ENCODE measurements at regions not wholly inside any gene's neighbourhood (a gene's known extent, or its start where the extent isn't known, plus 50 kb on each side); places are given as distances from the start of the nearest gene placed in this dataset.

- Histone ChIP-seq H3K9me3 (no peaks in the 10 kb centered on the region), H3K27ac (no peak overlapping the region), H3K27me3 (peaks cover 3% of the 10 kb centered on the region), H3K4me1 (no peaks in the 10 kb centered on the region), H3K36me3 (no peaks in the 10 kb centered on the region), H3K4me3 (no peak overlapping the region)
- no peak for TF ChIP-seq POLR2AphosphoS5 (IDR thresholded peaks at IDR 0.05)
- no peak for TF ChIP-seq POLR2A (IDR thresholded peaks at IDR 0.05)
- no peak for TF ChIP-seq EP300 (IDR thresholded peaks at IDR 0.05)
- TF ChIP-seq CTCF (IDR thresholded peaks at IDR 0.05), result no peak
- ATAC-seq, result no peak
- WGBS, 2 donors (ENCODE audit: low coverage in 1 of 2), result 65 to 70% methylated on average over 1 of the region's 1 CpG
Observed at GRCh38 chr13:75016225-75016624, 465.7 kb downstream of the TBC1D4 start.

- no peak for TF ChIP-seq POLR2A (IDR thresholded peaks at IDR 0.05)
- no peak for TF ChIP-seq CTCF (IDR thresholded peaks at IDR 0.05)
- no peak for TF ChIP-seq EP300 (IDR thresholded peaks at IDR 0.05)
- TF ChIP-seq POLR2AphosphoS5 (IDR thresholded peaks at IDR 0.05), result no peak
- H3K27ac ChIP-seq, result no peak overlapping the region
- WGBS, 2 donors (ENCODE audit: low coverage in 1 of 2), result 78 to 89% methylated on average over 3 to 4 of the region's 4 CpGs
- H3K9me3 ChIP-seq, result no peaks in the 10 kb centered on the region
- no peaks in the 10 kb centered on the region for H3K4me1 ChIP-seq
- H3K4me3 ChIP-seq, result no peak overlapping the region
- no peak for ATAC-seq
- H3K27me3 ChIP-seq, result peaks cover 3% of the 10 kb centered on the region
- H3K36me3 ChIP-seq, result no peaks in the 10 kb centered on the region
Observed at GRCh38 chr13:75013818-75014217, 468.2 kb downstream of the TBC1D4 start.

GRCh38 chr13:75010941-75011340 lies 471.0 kb downstream of the TBC1D4 start:
- no peak for ATAC-seq
- no peak overlapping the region for H3K4me3 ChIP-seq
- no peaks in the 10 kb centered on the region for H3K4me1 ChIP-seq
- no peaks in the 10 kb centered on the region for H3K9me3 ChIP-seq
- no peaks in the 10 kb centered on the region for H3K36me3 ChIP-seq
- 81 to 100% methylated on average over 2 to 4 of the region's 4 CpGs for WGBS, 2 donors (ENCODE audit: low coverage in 1 of 2)
- H3K27ac ChIP-seq, result no peak overlapping the region
- TF ChIP-seq POLR2AphosphoS5 (IDR thresholded peaks at IDR 0.05) (no peak), CTCF (IDR thresholded peaks at IDR 0.05) (no peak), POLR2A (IDR thresholded peaks at IDR 0.05) (no peak), EP300 (IDR thresholded peaks at IDR 0.05) (no peak)
- peaks cover 3% of the 10 kb centered on the region for H3K27me3 ChIP-seq

DNA sequence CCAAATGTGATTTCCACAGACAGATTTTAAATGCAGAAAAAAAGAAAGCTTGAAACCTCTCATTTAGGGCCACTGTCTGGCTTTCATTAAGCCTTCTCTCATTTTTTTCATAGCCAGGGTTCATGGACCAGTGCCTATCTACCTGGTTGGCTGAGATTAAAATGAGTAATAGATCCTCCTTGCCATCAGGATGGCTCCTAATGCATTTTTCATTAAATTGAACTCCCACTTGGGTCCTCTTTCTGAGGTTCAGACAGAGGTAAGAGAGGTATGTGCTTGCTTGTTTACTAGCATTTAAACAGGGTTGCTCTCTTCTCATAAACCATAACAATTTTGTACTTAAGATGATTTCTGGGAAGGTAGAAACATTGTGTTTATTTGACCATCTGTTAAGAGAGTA lies 473.0 kb downstream of the TBC1D4 start:
- no peak overlapping the region for H3K27ac ChIP-seq
- H3K27me3 ChIP-seq, result no peaks in the 10 kb centered on the region
- H3K4me3 ChIP-seq, result no peak overlapping the region
- no peaks in the 10 kb centered on the region for H3K9me3 ChIP-seq
- H3K36me3 ChIP-seq, result no peaks in the 10 kb centered on the region
- H3K4me1 ChIP-seq, result no peaks in the 10 kb centered on the region
- TF ChIP-seq POLR2AphosphoS5 (IDR thresholded peaks at IDR 0.05) (no peak), POLR2A (IDR thresholded peaks at IDR 0.05) (no peak), EP300 (IDR thresholded peaks at IDR 0.05) (no peak), CTCF (IDR thresholded peaks at IDR 0.05) (no peak)
- ATAC-seq, result no peak

- Histone ChIP-seq H3K27me3 (no peaks in the 10 kb centered on the region), H3K36me3 (no peaks in the 10 kb centered on the region), H3K9me3 (no peaks in the 10 kb centered on the region), H3K4me3 (no peak overlapping the region), H3K27ac (no peak overlapping the region), H3K4me1 (no peaks in the 10 kb centered on the region)
- no peak for ATAC-seq
- WGBS, 2 donors (ENCODE audit: low coverage in 1 of 2), result 86 to 88% methylated on average over 1 to 2 of the region's 2 CpGs
- TF ChIP-seq CTCF (IDR thresholded peaks at IDR 0.05) (no peak), POLR2A (IDR thresholded peaks at IDR 0.05) (no peak)
Observed at GRCh38 chr13:74990992-74991391, 491.0 kb downstream of the TBC1D4 start.

Measured in gastroesophageal sphincter (tissue), 4 donors.